Mesenchymal stem cell (in vitro differentiated cells and primary cell): ENCODE measurements at regions not wholly inside any gene's neighbourhood (a gene's known extent, or its start where the extent isn't known, plus 50 kb on each side); places are given as distances from the start of the nearest gene placed in this dataset.
"Not testable (repeated sequence)": the region's sequence is repeated elsewhere in the genome, so short reads cannot be mapped to it uniquely, and the experiment has no call there.

Source experiments
- DNase-seq: peaks from one replicate; pipeline ENCODE4 v3.0.0-alpha.2; 2013
- H2AFZ ChIP-seq: one replicate; pipeline ENCODE4 v1.6.1; 2013; ENCODE audit warnings: low read depth, mild to moderate bottlenecking, control low read depth, inconsistent platforms, low read length, moderate library complexity
- H2AK5ac ChIP-seq: 2 replicates; pipeline ENCODE4 v1.6.1; 2013; ENCODE audit warnings: low read length, moderate library complexity, mild to moderate bottlenecking, inconsistent platforms; ENCODE audit not compliant: severe bottlenecking
- H2BK120ac ChIP-seq: one replicate; pipeline ENCODE4 v1.6.1; 2013; ENCODE audit warnings: low read depth, mild to moderate bottlenecking, inconsistent platforms, low read length, moderate library complexity
- H2BK12ac ChIP-seq, 2 experiments: one replicate each; pipeline ENCODE4 v1.6.1; 2013; ENCODE audit warnings: inconsistent platforms in 2 of 2, low read length in 2 of 2, mild to moderate bottlenecking in 2 of 2, moderate library complexity in 2 of 2, control low read depth in 1 of 2
- H2BK15ac ChIP-seq: one replicate; pipeline ENCODE4 v1.6.1; 2013; ENCODE audit warnings: mild to moderate bottlenecking, low read depth, inconsistent platforms; ENCODE audit not compliant: poor library complexity, severe bottlenecking
- H2BK5ac ChIP-seq: 2 replicates; pipeline ENCODE4 v1.6.1; 2013; ENCODE audit warnings: low read depth, mild to moderate bottlenecking, low read length, control low read depth, inconsistent platforms; ENCODE audit not compliant: poor library complexity, severe bottlenecking
- H3K14ac ChIP-seq, 2 experiments: one replicate each; pipeline ENCODE4 v1.6.1; 2013; ENCODE audit warnings: inconsistent platforms in 2 of 2, low read length in 2 of 2, control low read depth in 1 of 2, mild to moderate bottlenecking in 1 of 2, moderate library complexity in 1 of 2
- H3K18ac ChIP-seq, 2 experiments: one replicate each; pipeline ENCODE4 v1.6.1; 2013; ENCODE audit warnings: inconsistent platforms in 2 of 2, low read length in 2 of 2, control low read depth in 1 of 2, low read depth in 1 of 2, mild to moderate bottlenecking in 1 of 2
- H3K23ac ChIP-seq, 2 experiments: one replicate each; pipeline ENCODE4 v1.6.1; 2013; ENCODE audit warnings: inconsistent platforms in 2 of 2, low read length in 2 of 2, mild to moderate bottlenecking in 2 of 2, moderate library complexity in 2 of 2, control low read depth in 1 of 2
- H3K27ac ChIP-seq: 2 replicates; pipeline ENCODE4 v1.5.1; 2013; ENCODE audit warnings: mild to moderate bottlenecking, moderate library complexity, low read length, control low read depth, inconsistent platforms; ENCODE audit not compliant: poor library complexity, severe bottlenecking
- H3K27me3 ChIP-seq, 2 experiments: 2 replicates each; pipeline versions ENCODE4 v1.6.1 to v1.7.0; 2013; ENCODE audit warnings: low read length in 2 of 2, mild to moderate bottlenecking in 2 of 2, moderate library complexity in 2 of 2, control low read depth in 1 of 2, inconsistent platforms in 1 of 2; ENCODE audit not compliant: control insufficient read depth in 1 of 2, insufficient read depth in 1 of 2
- H3K36me3 ChIP-seq, 2 experiments: 2 replicates each; pipeline versions ENCODE4 v1.6.1 to v1.7.0; 2013; ENCODE audit warnings: low read length in 2 of 2, control low read depth in 1 of 2, inconsistent platforms in 1 of 2, low read depth in 1 of 2, mild to moderate bottlenecking in 1 of 2; ENCODE audit not compliant: insufficient read depth in 2 of 2, control insufficient read depth in 1 of 2
- H3K4ac ChIP-seq, 2 experiments: one replicate each; pipeline ENCODE4 v1.6.1; 2013; ENCODE audit warnings: inconsistent platforms in 2 of 2, low read length in 2 of 2, mild to moderate bottlenecking in 2 of 2, moderate library complexity in 2 of 2, control low read depth in 1 of 2, low read depth in 1 of 2
- H3K4me1 ChIP-seq: 2 replicates; pipeline ENCODE4 v1.6.1; 2013; ENCODE audit warnings: low read depth, low read length, control low read depth; ENCODE audit not compliant: control insufficient read depth, insufficient read depth
- H3K4me2 ChIP-seq: 2 replicates; pipeline ENCODE4 v1.6.1; 2013; ENCODE audit warnings: low read length, mild to moderate bottlenecking, inconsistent platforms; ENCODE audit not compliant: poor library complexity, severe bottlenecking
- H3K4me3 ChIP-seq, 2 experiments: 2 replicates each; pipeline versions ENCODE4 v1.5.1 to v1.7.0; 2013; ENCODE audit warnings: low read length in 2 of 2, mild to moderate bottlenecking in 2 of 2, control low read depth in 1 of 2, low read depth in 1 of 2; ENCODE audit not compliant: insufficient read depth in 1 of 2
- H3K79me1 ChIP-seq: replicated peaks from 2 replicates; pipeline ENCODE4 v1.6.1; 2013; ENCODE audit warnings: mild to moderate bottlenecking, control low read depth, low read length, inconsistent platforms; ENCODE audit not compliant: poor library complexity, severe bottlenecking
- H3K9ac ChIP-seq: 2 replicates; pipeline ENCODE4 v1.7.0; 2013; ENCODE audit warnings: mild to moderate bottlenecking, low read length, moderate library complexity
- H3K9me3 ChIP-seq: 2 replicates; pipeline ENCODE4 v1.7.0; 2013; ENCODE audit warnings: mild to moderate bottlenecking, low read length; ENCODE audit not compliant: control insufficient read depth
- H4K8ac ChIP-seq: one replicate; pipeline ENCODE4 v1.6.1; 2013; ENCODE audit warnings: inconsistent platforms, mild to moderate bottlenecking, low read length, moderate library complexity
- H4K91ac ChIP-seq: one replicate; pipeline ENCODE4 v1.6.1; 2013; ENCODE audit warnings: mild to moderate bottlenecking, low read length, inconsistent platforms
- WGBS: methylation state at CpG from one replicate; pipeline ENCODE4 v1.1.7; 2013; ENCODE audit warnings: mixed read lengths; 5-methylcytosine and 5-hydroxymethylcytosine counted together

DNA sequence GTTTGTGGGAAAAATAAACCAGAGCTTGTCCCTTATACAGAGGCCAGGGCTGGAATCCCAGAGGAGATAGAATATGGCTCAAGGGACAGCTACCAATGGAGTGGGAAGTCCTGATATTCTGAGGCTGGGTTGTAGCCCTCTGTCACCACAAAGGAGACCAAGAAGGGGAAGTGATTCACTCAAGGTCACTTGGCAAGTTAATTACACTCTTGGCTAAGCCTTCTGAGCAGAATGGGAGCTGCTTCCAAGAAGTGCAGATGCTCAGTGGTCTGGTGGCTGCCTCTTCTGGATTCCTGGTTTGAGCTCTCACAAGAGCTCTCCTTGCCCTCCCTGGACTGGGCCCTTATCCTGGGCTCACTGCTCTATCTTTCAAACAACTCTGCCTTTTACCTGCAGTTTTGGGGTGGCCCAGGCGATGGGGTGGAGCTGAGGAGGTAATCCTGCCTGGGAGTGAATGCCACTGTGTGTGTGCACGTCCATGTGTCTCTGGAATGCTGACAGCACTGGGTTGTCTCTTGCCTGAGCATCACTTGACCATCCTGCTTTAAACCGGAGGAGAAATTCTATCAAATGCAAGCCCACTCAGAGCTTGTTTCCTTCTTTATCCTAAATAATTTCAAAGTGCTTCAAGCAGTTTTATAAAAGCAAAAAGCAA is 168.2 kb downstream of the KCNS3 start:
- 64% methylated on average over 3 of the region's 3 CpGs for WGBS
- no peak overlapping the region for H3K14ac ChIP-seq
- no peak overlapping the region for H3K27ac ChIP-seq
- H2BK15ac ChIP-seq = no peak overlapping the region
- H3K9me3 ChIP-seq = peaks cover 4% of the 10 kb centered on the region
- no peaks in the 10 kb centered on the region for H3K79me1 ChIP-seq
- no peak overlapping the region for H2AK5ac ChIP-seq
- H2BK120ac ChIP-seq = no peak overlapping the region
- peak overlapping the region; percentile 9 for H4K8ac ChIP-seq
- no peak overlapping the region for H2BK5ac ChIP-seq
- H2AFZ ChIP-seq = no peak overlapping the region
- H3K4me2 ChIP-seq = no peak overlapping the region
- H3K27me3 ChIP-seq = peaks cover 0 to 2% of the 10 kb centered on the region in 2 experiments
- H3K18ac ChIP-seq = peak overlapping the region in 1 of 2 experiments; percentile 60
- H2BK12ac ChIP-seq = no peak overlapping the region
- no peak overlapping the region for H3K4ac ChIP-seq
- peak; percentile 44 for DNase-seq
- H3K9ac ChIP-seq = no peak overlapping the region
- H3K4me1 ChIP-seq = no peaks in the 10 kb centered on the region
- peak overlapping the region; percentile 28 for H4K91ac ChIP-seq
- H3K4me3 ChIP-seq = no peak overlapping the region
- no peak overlapping the region for H3K23ac ChIP-seq
- no peaks in the 10 kb centered on the region for H3K36me3 ChIP-seq

GRCh38 chr2:18046017-18046416 is 167.6 kb downstream of the KCNS3 start:
- DNase-seq = no peak
- H3K27ac ChIP-seq = no peak overlapping the region
- H3K36me3 ChIP-seq = no peaks in the 10 kb centered on the region
- H2AFZ ChIP-seq = no peak overlapping the region
- no peak overlapping the region for H3K18ac ChIP-seq
- no peak overlapping the region for H3K14ac ChIP-seq
- no peak overlapping the region for H3K4me2 ChIP-seq
- no peak overlapping the region for H2AK5ac ChIP-seq
- no peaks in the 10 kb centered on the region for H3K79me1 ChIP-seq
- H3K27me3 ChIP-seq = no peaks in the 10 kb centered on the region
- no peak overlapping the region for H2BK5ac ChIP-seq
- H3K9me3 ChIP-seq = peaks cover 4% of the 10 kb centered on the region
- H3K23ac ChIP-seq = no peak overlapping the region
- no peak overlapping the region for H3K4ac ChIP-seq
- no peak overlapping the region for H4K91ac ChIP-seq
- H3K4me3 ChIP-seq = no peak overlapping the region
- WGBS = 72% methylated on average over 4 of the region's 4 CpGs
- H2BK12ac ChIP-seq = no peak overlapping the region
- H2BK120ac ChIP-seq = no peak overlapping the region
- H3K4me1 ChIP-seq = no peaks in the 10 kb centered on the region
- no peak overlapping the region for H3K9ac ChIP-seq
- H4K8ac ChIP-seq = peak overlapping the region; percentile 46
- no peak overlapping the region for H2BK15ac ChIP-seq

DNA sequence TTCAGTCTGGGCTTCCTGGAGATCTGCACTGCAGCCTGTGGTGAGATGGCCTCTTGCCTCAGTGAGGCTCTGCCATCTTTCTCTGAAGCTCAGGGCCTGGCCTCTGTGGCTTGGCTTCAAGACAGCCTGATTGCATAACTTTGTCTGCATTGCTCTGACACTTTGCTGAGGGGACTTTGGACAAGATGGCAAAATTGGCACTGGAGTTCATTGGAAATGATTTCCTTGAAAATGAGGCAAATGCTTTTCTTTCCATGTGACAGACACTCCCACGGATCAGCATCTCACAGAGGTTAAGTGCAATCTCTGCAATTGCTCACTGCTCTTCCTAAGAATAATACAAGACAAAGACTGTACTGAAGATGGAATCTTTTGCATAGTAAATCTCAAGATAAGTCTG is 166.8 kb downstream of the KCNS3 start:
- Histone ChIP-seq H3K23ac (no peak overlapping the region), H3K4me1 (no peaks in the 10 kb centered on the region), H2BK15ac (no peak overlapping the region), H3K79me1 (no peaks in the 10 kb centered on the region), H2BK120ac (no peak overlapping the region), H2BK5ac (no peak overlapping the region), H2BK12ac (no peak overlapping the region), H3K27me3 (no peaks in the 10 kb centered on the region), H2AK5ac (no peak overlapping the region), H3K36me3 (no peaks in the 10 kb centered on the region), H3K4me3 (no peak overlapping the region), H3K27ac (no peak overlapping the region), H3K9ac (no peak overlapping the region), H4K91ac (no peak overlapping the region), H3K14ac (no peak overlapping the region), H4K8ac (no peak overlapping the region), H3K4ac (no peak overlapping the region), H3K4me2 (no peak overlapping the region), H3K18ac (no peak overlapping the region), H2AFZ (no peak overlapping the region), H3K9me3 (peaks cover 4% of the 10 kb centered on the region)
- DNase-seq = no peak
- 57% methylated on average over 1 of the region's 1 CpG for WGBS

- not testable (repeated sequence) for H2AK5ac ChIP-seq, H3K9ac ChIP-seq
Measured at GRCh38 chr2:18017381-18017780, 138.9 kb downstream of the KCNS3 start.

More at GRCh38 chr2:18017381-18017780, 138.9 kb downstream of the KCNS3 start:
- H4K91ac ChIP-seq, DNase-seq, H3K4ac ChIP-seq, H3K79me1 ChIP-seq, H2BK12ac ChIP-seq, H2BK15ac ChIP-seq, H2BK5ac ChIP-seq, H3K14ac ChIP-seq, H3K18ac ChIP-seq, H3K27ac ChIP-seq, H3K23ac ChIP-seq, H4K8ac ChIP-seq, H3K4me2 ChIP-seq, H3K4me1 ChIP-seq, H3K27me3 ChIP-seq, H2AFZ ChIP-seq, H3K4me3 ChIP-seq, H3K36me3 ChIP-seq, H2BK120ac ChIP-seq: not testable (repeated sequence)
- WGBS = 77% methylated on average over 11 of the region's 16 CpGs
- H3K9me3 ChIP-seq = peaks cover 18% of the 10 kb centered on the region
